ENCODE measurements at regions not wholly inside any gene's neighbourhood (a gene's known extent, or its start where the extent isn't known, plus 50 kb on each side); places are given as distances from the start of the nearest gene placed in this dataset.

GRCh38 chr4:185921583-185922555 is 109.9 kb upstream of the SORBS2 start:
- in situ Hi-C loops (cut with HindIII; ENCODE audit: low sequenced_read_pairs), result no loop called here

GRCh38 chr4:185924458-185925044 is 112.6 kb upstream of the SORBS2 start:
- in situ Hi-C loops (cut with HindIII; ENCODE audit: low sequenced_read_pairs), result no loop called here

GRCh38 chr4:185925910-185926360 is 113.9 kb upstream of the SORBS2 start:
- in situ Hi-C loops (cut with HindIII; ENCODE audit: low sequenced_read_pairs), result no loop called here

- in situ Hi-C loops (cut with HindIII; ENCODE audit: low sequenced_read_pairs), result no loop called here
Measured at GRCh38 chr4:185931375-185931774, 119.4 kb upstream of the SORBS2 start.

GRCh38 chr4:185931986-185932385 is 120.0 kb upstream of the SORBS2 start:
- in situ Hi-C loops (cut with HindIII; ENCODE audit: low sequenced_read_pairs), result no loop called here

GRCh38 chr4:185932491-185932890 is 120.5 kb upstream of the SORBS2 start:
- in situ Hi-C loops (cut with HindIII; ENCODE audit: low sequenced_read_pairs), result no loop called here

GRCh38 chr4:185933078-185933581 is 121.1 kb upstream of the SORBS2 start:
- in situ Hi-C loops (cut with HindIII; ENCODE audit: low sequenced_read_pairs), result no loop called here

GRCh38 chr4:185936650-185937376 is 124.8 kb upstream of the SORBS2 start:
- in situ Hi-C loops (cut with HindIII; ENCODE audit: low sequenced_read_pairs), result no loop called here

GRCh38 chr4:185938654-185939053 is 126.7 kb upstream of the SORBS2 start:
- in situ Hi-C loops (cut with HindIII; ENCODE audit: low sequenced_read_pairs), result no loop called here

GRCh38 chr4:185941461-185941860 is 127.5 kb upstream of the TLR3 start:
- in situ Hi-C loops (cut with HindIII; ENCODE audit: low sequenced_read_pairs), result no loop called here

- in situ Hi-C loops (cut with HindIII; ENCODE audit: low sequenced_read_pairs), result no loop called here
Measured at GRCh38 chr4:185945252-185945651, 123.7 kb upstream of the TLR3 start.

GRCh38 chr4:185945906-185946305 is 123.0 kb upstream of the TLR3 start:
- in situ Hi-C loops (cut with HindIII; ENCODE audit: low sequenced_read_pairs), result no loop called here

- in situ Hi-C loops (cut with HindIII; ENCODE audit: low sequenced_read_pairs), result no loop called here
Measured at GRCh38 chr4:185950891-185951290, 118.1 kb upstream of the TLR3 start.

GRCh38 chr4:185955151-185955770 is 113.7 kb upstream of the TLR3 start:
- in situ Hi-C loops (cut with HindIII; ENCODE audit: low sequenced_read_pairs), result no loop called here

GRCh38 chr4:185955826-185956543 is 113.0 kb upstream of the TLR3 start:
- in situ Hi-C loops (cut with HindIII; ENCODE audit: low sequenced_read_pairs), result no loop called here

- in situ Hi-C loops (cut with HindIII; ENCODE audit: low sequenced_read_pairs), result no loop called here
Measured at GRCh38 chr4:185956544-185956940, 112.4 kb upstream of the TLR3 start.

- in situ Hi-C loops (cut with HindIII; ENCODE audit: low sequenced_read_pairs), result no loop called here
Measured at GRCh38 chr4:185958094-185958747, 110.7 kb upstream of the TLR3 start.

- in situ Hi-C loops (cut with HindIII; ENCODE audit: low sequenced_read_pairs), result no loop called here
Measured at GRCh38 chr4:185965426-185966384, 103.3 kb upstream of the TLR3 start.

GRCh38 chr4:185966549-185966948 is 102.4 kb upstream of the TLR3 start:
- in situ Hi-C loops (cut with HindIII; ENCODE audit: low sequenced_read_pairs), result no loop called here

Measured in DLD1 (cell line).